ENCODE measurements at regions not wholly inside any gene's neighbourhood (a gene's known extent, or its start where the extent isn't known, plus 50 kb on each side); places are given as distances from the start of the nearest gene placed in this dataset.
"Not testable (repeated sequence)": the region's sequence is repeated elsewhere in the genome, so short reads cannot be mapped to it uniquely, and the experiment has no call there.

DNA sequence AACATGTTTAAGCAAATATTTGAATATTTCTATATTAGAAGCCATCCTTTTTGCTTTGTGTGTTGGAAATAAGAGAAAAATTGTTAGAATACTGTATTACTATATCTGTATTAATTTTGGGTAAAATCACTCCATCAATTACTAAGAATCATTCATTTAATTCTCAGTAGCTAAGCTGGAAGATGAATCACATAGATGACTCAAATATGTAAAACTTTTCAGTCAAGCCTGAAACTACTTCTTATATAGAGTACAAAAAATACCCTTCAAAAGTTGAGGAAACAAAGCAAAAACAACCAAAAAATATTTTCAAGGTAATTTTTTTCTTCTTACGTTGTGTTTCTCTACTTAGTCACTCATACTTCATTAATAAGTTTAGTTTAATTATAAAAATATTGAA is 205.7 kb upstream of the ROBO1 start:
- no peak for DNase-seq (ENCODE audit: low read depth in 2 of 2)

DNA sequence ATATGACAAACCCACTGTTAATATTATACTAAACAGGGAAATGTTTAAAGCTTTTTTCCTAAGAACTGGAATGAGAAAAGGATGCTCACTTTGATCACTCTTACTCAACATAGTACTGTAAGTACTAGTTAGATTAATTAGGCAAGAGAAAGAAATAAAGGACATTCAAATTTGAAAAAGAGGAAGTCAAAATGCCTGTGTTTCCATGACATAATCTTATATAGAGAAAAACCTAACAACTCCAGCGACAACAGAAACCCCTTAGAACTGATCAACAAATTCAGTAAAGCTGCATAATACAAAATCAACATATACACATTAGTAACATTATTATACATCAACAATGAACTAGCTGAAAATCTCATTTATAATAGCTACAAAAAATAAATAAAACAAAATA is 200.6 kb upstream of the ROBO1 start:
- DNase-seq (ENCODE audit: low read depth in 2 of 2) = no peak

DNA sequence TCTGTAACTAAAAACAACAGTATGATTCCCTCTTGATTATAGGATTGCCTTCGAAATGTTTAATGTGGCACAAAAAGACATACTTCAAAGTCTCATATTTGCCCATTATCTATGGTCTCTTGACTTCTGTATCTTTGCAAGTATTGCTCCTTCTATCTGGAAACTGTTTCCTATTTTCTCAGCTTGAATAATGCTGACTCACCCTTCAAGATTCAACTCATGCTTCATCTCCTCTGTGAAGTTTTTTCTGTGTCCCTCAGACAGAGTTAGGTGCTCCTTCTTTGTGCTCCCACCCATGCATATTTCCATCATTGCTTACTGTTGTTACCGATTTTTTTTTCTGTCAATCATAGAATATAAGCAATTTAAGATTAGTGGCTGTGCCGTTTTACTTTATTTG is 192.8 kb upstream of the ROBO1 start:
- DNase-seq (ENCODE audit: low read depth in 2 of 2) = no peak

DNA sequence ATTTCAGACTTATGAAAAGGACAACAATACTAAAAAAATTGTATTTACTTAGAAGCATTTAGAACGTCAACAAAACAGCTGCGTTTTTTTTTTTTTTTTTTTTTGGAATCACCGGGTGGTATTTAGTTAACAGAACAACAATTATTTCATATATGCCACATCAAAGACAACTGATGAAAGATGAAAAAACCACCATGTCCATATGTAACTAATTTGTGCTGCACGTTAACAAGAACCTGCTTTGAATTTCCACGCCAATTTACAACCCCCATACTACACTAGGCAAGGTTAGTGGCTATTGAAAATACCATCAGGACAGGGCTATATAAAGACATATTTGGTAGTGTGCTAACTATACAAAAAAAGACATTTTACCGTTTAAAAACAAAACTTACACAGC is 189.3 kb upstream of the ROBO1 start:
- DNase-seq (ENCODE audit: low read depth in 2 of 2) = no peak

DNA sequence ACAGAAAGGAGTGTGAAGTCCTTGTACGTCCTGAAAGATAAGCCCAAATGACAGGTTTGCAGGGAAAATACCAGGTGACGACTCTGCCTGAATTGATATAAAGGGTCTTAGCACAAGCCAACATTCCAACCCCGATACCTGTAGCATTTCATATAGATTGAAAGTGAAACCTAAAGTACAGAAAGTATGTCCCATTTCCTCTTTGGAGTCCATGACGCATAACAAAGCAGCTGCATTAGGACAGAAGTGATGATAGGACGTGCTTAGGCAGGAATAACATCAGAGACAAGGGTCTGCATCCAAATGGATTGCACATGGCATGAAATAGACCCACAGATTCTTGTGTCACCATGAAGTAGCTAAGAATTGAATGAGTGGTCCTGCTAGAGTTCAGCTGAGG is 187.0 kb upstream of the ROBO1 start:
- no peak for DNase-seq (ENCODE audit: low read depth in 2 of 2)

DNA sequence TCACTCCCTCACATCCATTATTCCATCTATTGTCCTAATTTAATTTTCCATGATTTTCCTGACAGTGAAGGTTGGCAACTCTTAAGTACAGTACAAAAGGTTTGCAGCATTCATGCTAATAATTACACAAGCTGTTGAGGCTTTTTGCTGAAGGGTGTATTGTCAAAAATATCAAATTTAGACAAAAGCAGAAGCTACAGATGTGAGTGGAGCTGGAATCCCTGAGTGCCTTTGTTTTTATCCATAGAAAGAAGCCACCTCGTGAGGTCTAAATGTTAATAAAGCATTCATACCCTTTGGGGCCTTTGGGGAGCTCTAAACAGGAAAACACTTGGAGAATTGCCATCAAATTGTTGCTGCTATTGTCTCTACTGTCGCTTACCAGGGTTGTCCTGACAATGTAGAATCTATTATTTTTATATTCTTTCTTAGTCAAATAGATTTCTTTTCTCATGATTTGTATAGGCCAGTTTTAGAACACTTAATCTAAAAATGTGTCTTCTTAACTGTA is 185.8 kb upstream of the ROBO1 start:
- no peak for DNase-seq (ENCODE audit: low read depth in 2 of 2)

DNA sequence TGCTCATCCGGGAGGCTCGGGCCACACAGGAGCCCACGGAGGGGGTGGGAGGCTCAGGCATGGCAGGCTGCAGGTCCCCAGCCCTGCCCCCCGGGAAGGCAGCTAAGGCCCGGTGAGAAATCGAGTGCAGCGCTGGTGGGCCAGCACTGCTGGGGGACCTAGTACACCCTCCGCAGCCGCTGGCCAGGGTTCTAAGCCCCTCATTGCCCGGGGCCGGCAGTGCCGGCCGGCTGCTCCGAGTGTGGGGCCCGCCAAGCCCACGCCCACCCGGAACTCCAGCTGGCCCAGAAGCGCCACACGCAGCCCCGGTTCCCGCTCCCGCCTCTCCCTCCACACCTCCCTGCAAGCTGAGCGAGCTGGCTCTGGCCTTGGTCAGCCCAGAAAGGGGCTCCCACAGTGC is 183.6 kb upstream of the ROBO1 start:
- not testable (repeated sequence) for DNase-seq (ENCODE audit: low read depth in 2 of 2)

DNA sequence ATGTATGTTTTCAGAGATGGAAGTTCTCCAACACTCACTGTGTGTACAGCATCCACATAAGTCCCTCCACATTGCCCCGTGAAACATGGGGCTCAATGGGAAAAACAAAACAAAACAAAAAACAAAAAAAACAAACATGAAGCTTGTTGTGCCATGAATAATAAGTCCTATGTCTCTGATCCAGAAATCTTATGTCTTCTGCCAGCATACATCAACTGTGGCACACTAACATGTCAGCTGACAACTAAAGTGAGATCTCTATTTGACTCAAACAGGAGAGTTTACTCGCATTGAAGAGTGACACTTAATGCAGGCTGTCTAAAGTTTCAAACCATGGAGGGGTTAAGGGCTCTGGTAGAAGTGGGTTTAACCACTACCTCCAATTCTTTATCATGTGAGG is 180.2 kb upstream of the ROBO1 start:
- DNase-seq (ENCODE audit: low read depth in 2 of 2) = no peak

DNA sequence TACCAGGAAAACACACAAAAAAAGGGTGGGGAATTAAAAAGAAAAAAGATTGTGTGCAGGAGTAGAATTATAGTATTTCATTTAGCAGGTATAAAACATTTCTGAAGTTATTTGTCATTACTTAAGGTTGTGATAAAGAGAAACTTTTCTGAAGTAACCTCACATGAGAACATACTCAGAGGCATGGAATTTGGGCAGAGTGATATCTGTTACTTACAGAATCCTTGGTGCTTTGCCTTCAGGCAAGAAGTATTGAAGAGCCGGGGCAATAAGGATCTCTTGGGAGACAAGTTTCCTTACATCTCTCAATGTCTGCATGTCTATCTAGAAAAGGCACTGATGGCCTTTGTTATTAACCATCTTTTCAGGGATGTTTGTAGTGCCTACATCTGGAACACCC is 179.7 kb upstream of the ROBO1 start:
- DNase-seq (ENCODE audit: low read depth in 2 of 2) = no peak

DNA sequence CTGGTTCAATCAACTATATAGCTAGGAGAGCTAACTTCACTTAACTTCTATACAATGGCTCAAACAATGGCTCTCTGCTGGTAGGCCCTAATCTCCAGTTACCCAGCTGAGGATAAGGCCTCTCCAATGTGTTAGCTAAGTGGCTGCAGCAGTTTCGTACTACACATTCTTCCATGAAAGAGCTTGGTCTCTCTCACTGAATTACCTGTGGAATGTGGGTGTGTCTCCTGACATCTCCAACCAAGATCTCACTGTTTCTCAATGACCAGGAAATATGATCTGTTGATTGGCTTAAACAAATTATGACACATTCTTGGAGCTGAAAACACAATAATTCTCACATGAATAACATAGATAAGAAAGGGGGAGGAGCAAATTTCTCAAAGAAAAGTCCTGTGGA is 169.8 kb upstream of the ROBO1 start:
- no peak for DNase-seq (ENCODE audit: low read depth in 2 of 2)

DNA sequence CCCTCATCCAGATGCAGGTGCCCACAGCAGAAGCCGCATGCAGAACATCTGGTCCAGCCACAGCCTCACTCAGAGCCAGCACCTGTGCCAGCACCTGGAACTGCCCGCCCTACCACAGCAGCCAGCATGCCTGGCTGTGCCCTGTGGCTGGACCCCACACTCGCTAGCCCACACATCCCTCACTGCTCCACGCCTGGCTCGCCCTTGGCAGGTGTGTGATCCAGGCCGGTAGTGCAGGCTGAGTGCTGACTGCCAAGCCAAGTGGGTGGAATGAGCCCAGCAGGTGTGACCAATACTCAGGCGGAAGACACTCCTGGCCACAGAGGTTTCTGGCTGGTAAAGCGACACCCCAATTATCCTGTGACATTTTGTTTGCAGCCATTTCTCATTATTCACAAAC is 162.4 kb upstream of the ROBO1 start:
- no peak for DNase-seq (ENCODE audit: low read depth in 2 of 2)

DNA sequence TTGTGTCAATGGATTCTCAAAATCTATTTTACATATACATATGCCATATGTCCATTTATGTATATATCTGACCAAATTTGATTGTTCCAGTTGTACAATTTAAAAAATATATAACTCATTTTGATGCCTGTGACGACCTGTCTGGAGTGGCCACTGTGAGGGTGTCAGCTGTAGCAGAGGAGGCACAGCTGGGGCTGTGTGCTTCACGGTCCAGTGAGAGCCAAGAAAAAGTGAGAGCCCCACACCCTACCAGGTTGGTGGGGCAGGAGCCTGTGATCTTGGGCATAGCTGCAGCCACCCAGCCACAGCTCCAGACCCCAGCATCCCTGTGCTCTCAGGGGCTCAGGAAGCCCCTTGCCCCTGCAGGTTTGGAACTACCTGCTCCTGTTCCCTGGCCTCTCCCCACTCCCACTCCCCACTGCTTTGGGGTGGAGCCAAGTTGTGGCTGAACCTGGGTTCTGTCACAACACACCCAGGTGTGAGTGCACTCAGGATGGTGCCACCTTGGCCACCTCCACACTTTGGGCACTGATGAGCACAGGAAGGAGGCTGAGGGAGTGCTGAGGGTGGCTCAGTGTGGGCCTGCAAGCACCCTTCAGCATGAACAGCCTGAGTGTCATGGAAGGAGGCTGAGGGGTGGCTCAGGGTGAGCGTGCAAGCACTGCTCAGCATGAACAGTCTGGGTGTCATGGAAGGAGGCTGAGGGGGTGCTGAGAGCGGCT is 161.1 kb upstream of the ROBO1 start:
- DNase-seq (ENCODE audit: low read depth in 2 of 2) = no peak

DNA sequence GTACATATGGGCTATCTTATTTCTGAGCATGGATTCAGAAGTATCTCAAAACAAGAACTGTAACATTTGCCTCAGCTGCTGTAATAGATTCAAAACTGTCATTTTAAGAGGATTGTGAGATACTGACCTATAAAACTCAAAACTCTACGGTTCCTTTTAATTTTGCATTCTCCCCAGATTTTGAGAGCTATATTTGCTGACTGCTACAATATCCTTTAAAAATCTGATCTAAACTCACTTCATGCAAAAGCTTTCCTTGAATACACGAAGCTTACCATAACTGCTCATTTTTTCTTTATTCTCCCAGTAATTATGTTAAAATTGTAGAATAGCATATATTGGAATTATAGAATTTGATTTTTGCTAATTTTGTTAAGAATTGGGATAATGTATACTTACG is 158.7 kb upstream of the ROBO1 start:
- no peak for DNase-seq (ENCODE audit: low read depth in 2 of 2)

DNA sequence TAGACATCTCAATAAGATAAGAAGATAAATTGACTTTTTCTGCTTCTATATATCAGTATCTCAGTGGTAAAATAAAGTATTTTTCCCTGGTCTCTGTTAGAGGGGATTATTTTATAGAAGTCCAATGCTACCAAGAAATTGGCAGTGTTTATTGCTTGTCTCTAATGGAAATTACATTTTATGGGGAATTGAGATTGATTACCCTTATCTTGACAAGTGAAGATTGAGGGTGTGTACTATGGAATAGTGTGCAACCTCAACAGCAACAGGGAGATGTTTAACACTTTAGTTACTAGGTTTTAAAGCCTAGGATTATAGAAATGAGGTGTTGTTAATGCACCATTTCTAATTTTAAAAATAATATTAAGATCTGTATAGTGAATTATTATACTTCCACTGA is 154.8 kb upstream of the ROBO1 start:
- DNase-seq (ENCODE audit: low read depth in 2 of 2) = no peak

DNA sequence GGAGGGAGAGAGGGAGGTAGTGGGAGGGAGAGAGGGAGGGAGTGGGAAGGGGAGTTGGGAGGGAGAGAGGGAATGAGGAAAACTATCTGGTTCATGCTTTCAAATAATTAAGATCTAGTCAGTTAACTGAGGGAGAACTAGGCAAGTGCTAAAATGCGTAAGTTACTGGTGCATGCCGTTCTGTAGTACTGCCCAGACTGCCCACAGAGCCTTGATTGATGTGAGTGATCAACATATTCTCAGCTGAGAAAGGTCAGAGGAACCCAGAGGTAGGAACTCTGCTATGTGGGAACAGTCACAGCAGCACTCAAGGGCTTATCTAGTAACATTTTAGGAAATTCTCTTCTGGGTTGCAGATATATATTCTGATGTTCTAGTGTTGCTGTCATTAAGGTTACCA is 149.8 kb upstream of the ROBO1 start:
- no peak for DNase-seq (ENCODE audit: low read depth in 2 of 2)

DNA sequence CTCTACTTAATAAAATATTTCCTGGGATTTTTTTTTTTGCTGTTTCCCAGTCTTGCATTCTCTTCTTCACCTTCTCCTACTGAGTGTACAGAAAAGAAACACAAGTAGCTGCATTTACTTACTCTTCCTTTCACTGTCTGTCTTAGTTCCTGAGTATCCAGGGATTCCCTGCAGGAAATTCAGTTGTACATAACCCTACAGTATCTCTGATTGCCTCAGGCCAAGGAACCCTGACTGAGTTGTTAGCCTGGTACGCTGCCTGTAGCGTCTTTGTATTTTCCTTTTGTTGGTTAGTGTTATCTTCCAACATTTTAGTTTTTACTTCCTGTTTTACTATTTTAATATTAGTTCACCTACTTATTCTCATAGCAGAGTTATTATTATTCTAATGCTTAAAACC is 142.5 kb upstream of the ROBO1 start:
- DNase-seq (ENCODE audit: low read depth in 2 of 2) = no peak

DNA sequence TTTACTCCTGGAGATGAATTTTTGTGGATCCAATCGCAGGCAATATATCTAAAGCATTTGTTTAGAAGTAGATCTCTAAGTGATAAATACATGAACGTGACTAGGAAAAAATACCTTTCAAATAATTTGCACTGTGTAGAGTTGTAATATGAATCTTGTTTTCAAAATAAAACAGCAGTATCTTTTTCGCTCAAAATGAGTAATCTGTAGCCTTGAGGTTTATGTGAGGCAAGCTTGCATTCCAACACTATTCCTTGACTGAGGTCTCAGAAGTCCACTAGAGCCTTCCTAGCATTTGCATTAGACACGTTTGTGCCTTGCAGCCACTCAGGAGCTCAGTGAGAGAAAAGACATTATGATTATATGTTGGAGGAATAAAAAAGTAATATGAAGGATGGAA is 138.3 kb upstream of the ROBO1 start:
- no peak for DNase-seq (ENCODE audit: low read depth in 2 of 2)

DNA sequence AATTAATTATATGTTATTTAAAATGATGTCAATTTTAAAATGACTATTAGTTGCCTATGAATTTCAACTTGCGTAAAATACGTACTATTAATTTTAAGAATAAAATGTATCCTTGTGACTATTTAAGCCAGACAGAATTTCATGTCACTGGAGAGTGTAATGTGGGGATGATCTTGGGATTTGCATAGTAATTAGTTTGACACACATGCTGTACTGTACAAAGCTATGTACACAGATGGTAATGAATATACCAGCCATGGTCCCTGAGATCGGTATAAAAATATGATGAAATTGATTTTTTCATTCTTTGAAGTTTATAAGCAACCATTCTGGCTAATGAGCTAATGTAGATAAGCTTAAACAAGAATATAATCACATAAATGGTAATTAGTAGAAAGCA is 134.4 kb upstream of the ROBO1 start:
- DNase-seq (ENCODE audit: low read depth in 2 of 2) = no peak

DNA sequence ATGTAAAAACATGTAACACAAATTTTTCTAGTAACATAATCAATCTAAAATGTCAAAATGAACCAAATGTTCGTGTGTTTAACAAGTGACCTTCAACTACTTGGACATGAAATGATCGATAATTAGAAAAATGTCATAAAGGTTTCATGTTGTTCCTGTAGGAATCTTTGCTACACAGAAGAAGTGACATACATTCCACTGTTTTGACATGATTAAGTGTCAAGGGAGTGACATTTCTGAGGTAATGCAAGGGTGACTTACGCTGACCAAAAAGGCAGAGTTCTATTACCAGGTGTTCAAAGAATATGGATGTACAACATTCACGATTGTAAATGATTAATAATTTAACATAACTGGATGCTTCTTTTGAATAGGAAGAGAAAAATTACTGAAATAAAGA is 131.1 kb upstream of the ROBO1 start:
- DNase-seq (ENCODE audit: low read depth in 2 of 2) = no peak

DNA sequence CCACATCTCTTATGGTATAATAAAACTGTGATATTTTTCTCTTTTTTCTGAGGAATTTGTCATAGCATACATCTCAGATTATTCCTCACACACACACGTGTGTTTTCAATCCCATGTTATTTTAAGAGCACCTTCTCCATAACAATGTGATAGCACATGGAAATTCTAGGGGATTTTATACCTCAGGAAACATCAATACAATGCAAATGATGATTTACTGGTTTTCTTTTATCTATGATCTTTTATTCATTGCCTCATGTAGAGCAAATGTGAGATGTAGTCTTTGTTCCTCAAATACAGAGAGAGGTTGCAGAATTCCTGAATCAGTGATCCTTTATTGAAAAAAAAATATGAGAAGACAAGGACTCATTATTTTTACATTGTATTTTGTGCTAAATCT is 128.3 kb upstream of the ROBO1 start:
- no peak for DNase-seq (ENCODE audit: low read depth in 2 of 2)

DNA sequence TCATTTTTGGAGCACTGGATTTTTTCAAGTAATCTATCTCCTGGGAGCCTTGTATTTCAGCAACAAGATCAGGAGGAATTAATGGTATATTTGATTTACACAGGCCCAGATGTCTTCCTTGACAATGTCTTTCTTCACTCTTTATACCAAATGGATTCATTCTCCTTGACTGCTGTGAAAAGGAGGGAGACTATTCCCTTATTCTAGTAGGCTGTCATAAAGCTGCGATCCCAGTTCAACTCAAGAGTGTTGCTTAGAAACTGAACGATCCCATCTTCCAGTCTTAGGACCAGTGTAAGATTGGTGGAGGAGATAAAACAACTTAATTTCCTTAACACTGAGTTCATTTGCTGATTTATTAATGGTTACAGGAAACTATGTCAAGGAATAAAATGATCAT is 119.4 kb upstream of the ROBO1 start:
- no peak for DNase-seq (ENCODE audit: low read depth in 2 of 2)

DNA sequence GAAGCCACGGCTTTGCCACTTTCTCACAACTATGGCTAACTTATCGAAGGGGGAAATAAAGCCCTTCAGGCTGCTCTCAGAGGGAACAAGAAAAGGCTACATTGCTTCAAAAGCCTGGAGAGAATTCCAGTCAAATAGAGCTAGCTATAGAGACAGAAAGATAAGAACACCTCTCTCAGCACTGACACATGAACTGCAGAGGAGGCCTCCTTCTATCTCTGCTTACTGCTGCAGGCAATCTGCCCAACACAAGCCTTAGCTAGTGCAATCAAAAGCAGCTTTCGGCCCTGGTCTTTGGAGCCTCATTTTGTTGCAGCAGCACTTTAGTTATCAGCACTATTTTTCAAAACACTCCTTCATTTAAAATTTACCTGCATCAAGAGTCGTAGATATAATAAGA is 118.4 kb upstream of the ROBO1 start:
- no peak for DNase-seq (ENCODE audit: low read depth in 2 of 2)

DNA sequence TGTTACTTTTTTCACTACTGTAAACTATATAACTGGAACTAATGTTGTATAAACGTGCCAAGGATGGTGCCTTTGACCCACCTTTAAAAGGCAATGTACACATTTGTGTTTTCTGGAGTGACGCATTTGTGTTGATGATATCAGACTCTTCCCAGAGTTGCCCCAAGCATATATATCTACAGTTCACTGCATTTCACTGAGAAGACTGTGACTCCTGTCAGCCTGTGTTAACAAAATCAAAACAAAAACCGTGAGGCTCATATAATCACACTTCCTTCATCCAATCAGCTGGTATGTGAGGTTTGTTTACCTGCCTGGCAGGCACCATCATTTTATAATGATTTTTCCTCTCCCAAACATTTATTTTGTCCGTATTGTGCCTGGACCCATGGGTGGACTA is 117.6 kb upstream of the ROBO1 start:
- no peak for DNase-seq (ENCODE audit: low read depth in 2 of 2)

DNA sequence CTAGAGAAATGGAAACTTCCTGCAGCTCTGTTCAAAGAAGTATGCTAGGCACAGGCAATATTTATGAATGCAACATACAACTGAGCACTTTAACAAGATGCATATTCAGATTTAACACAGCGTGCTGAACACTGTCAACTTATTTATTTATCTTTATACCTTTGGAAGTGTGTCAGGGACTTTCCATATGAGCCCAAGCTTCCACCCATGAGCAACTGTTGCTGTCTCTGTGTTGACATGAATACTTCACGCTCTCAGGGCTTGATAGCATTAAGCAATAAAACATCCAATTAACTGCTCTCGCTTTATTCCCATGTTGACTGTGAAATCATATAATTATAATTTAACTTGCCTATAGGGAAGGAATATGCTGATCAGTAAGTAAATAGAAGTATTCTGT is 116.6 kb upstream of the ROBO1 start:
- DNase-seq (ENCODE audit: low read depth in 2 of 2) = no peak
